ENCODE measurements at regions not wholly inside any gene's neighbourhood (a gene's known extent, or its start where the extent isn't known, plus 50 kb on each side); places are given as distances from the start of the nearest gene placed in this dataset.

GRCh38 chr9:119758241-119758640, 389.0 kb upstream of the BRINP1 start:
- no peak for DNase-seq
- WGBS, 2 donors = 9 to 17% methylated on average over 3 of the region's 3 CpGs
- H3K4me3 ChIP-seq = no peak overlapping the region
- no peak for TF ChIP-seq POLR2A (IDR thresholded peaks at IDR 0.05)
- no peak for TF ChIP-seq CTCF (IDR thresholded peaks at IDR 0.05)
- ATAC-seq = no peak
- no peaks in the 10 kb centered on the region for H3K9me3 ChIP-seq
- H3K36me3 ChIP-seq (replicated peaks in 1 of 2; ENCODE audit: insufficient read depth in 1 of 2, low read depth in 2 of 2) = no peaks in the 10 kb centered on the region
- intact Hi-C loops (cut with DNase I) = no loop called here
- no peaks in the 10 kb centered on the region for H3K4me1 ChIP-seq
- no peak overlapping the region for H3K27ac ChIP-seq
- no peaks in the 10 kb centered on the region for H3K27me3 ChIP-seq

- H3K9me3 ChIP-seq = no peaks in the 10 kb centered on the region
- WGBS, 2 donors = 20 to 23% methylated on average over 2 of the region's 2 CpGs
- H3K36me3 ChIP-seq (replicated peaks in 1 of 2; ENCODE audit: insufficient read depth in 1 of 2, low read depth in 2 of 2) = no peaks in the 10 kb centered on the region
- H3K27me3 ChIP-seq = no peaks in the 10 kb centered on the region
- ATAC-seq (no peak), DNase-seq (no peak)
- H3K4me1 ChIP-seq = no peaks in the 10 kb centered on the region
- H3K27ac ChIP-seq = no peak overlapping the region
- intact Hi-C loops (cut with DNase I) = no loop called here
- TF ChIP-seq CTCF (IDR thresholded peaks at IDR 0.05) (no peak), POLR2A (IDR thresholded peaks at IDR 0.05) (no peak)
- no peak overlapping the region for H3K4me3 ChIP-seq
These were observed 370.2 kb upstream of the BRINP1 start for GRCh38 chr9:119739476-119739875.

- 33 to 36% methylated on average over 13 of the region's 13 CpGs for WGBS, 2 donors
- no peaks in the 10 kb centered on the region for H3K9me3 ChIP-seq
- TF ChIP-seq CTCF (IDR thresholded peaks at IDR 0.05) (no peak), POLR2A (IDR thresholded peaks at IDR 0.05) (no peak)
- H3K27me3 ChIP-seq = no peaks in the 10 kb centered on the region
- no peak overlapping the region for H3K27ac ChIP-seq
- H3K4me1 ChIP-seq = no peaks in the 10 kb centered on the region
- H3K36me3 ChIP-seq (replicated peaks in 1 of 2; ENCODE audit: insufficient read depth in 1 of 2, low read depth in 2 of 2) = no peaks in the 10 kb centered on the region
- ATAC-seq (no peak), DNase-seq (peak in 3 of 4 donors; percentile 8 to 18 (median 12))
- H3K4me3 ChIP-seq = no peak overlapping the region
- intact Hi-C loops (cut with DNase I) = no loop called here
These were observed 367.5 kb upstream of the BRINP1 start for GRCh38 chr9:119736491-119737454.

- no peaks in the 10 kb centered on the region for H3K4me1 ChIP-seq
- no peak for ATAC-seq
- intact Hi-C loops (cut with DNase I) = no loop called here
- H3K9me3 ChIP-seq = no peaks in the 10 kb centered on the region
- DNase-seq = no peak
- no peak overlapping the region for H3K27ac ChIP-seq
- TF ChIP-seq CTCF (IDR thresholded peaks at IDR 0.05) (no peak), POLR2A (IDR thresholded peaks at IDR 0.05) (no peak)
- H3K27me3 ChIP-seq = no peaks in the 10 kb centered on the region
- no peak overlapping the region for H3K4me3 ChIP-seq
- H3K36me3 ChIP-seq (replicated peaks in 1 of 2; ENCODE audit: insufficient read depth in 1 of 2, low read depth in 2 of 2) = no peaks in the 10 kb centered on the region
- 45 to 54% methylated on average over 5 of the region's 5 CpGs for WGBS, 2 donors
These were observed 358.8 kb upstream of the BRINP1 start for GRCh38 chr9:119727988-119728387.

GRCh38 chr9:119726035-119726434, 356.8 kb upstream of the BRINP1 start:
- TF ChIP-seq CTCF (IDR thresholded peaks at IDR 0.05) (no peak), POLR2A (IDR thresholded peaks at IDR 0.05) (no peak)
- H3K36me3 ChIP-seq (replicated peaks in 1 of 2; ENCODE audit: insufficient read depth in 1 of 2, low read depth in 2 of 2) = no peaks in the 10 kb centered on the region
- no peaks in the 10 kb centered on the region for H3K27me3 ChIP-seq
- H3K4me3 ChIP-seq = no peak overlapping the region
- H3K4me1 ChIP-seq = no peaks in the 10 kb centered on the region
- no peak overlapping the region for H3K27ac ChIP-seq
- 51 to 58% methylated on average over 3 of the region's 3 CpGs for WGBS, 2 donors
- intact Hi-C loops (cut with DNase I) = no loop called here
- H3K9me3 ChIP-seq = no peaks in the 10 kb centered on the region
- DNase-seq (no peak), ATAC-seq (no peak)
